Testis (tissue), 2 donors: ENCODE measurements at regions not wholly inside any gene's neighbourhood (a gene's known extent, or its start where the extent isn't known, plus 50 kb on each side); places are given as distances from the start of the nearest gene placed in this dataset.

Experiments used
- CTCF ChIP-seq, 3 experiments: fragments of 450-650 bp in 2 of 3; fragments of 200-600 bp in 1 of 3; sonication (generic) in 1 of 3; IDR thresholded peaks; one replicate each; pipeline ENCODE4 v1.5.1; 2016 to 2019; ENCODE audit warnings: antibody characterized with exemption in 3 of 3, mild to moderate bottlenecking in 2 of 3, moderate library complexity in 1 of 3
- POLR2A ChIP-seq: fragments of 450-650 bp; IDR thresholded peaks from one replicate; pipeline ENCODE4 v1.6.1; 2017; ENCODE audit warnings: antibody characterized with exemption, mild to moderate bottlenecking, moderate library complexity

- no peak for TF ChIP-seq POLR2A
- no peak for TF ChIP-seq CTCF (IDR thresholded peaks at IDR 0.05)
Observed at GRCh38 chr2:7803515-7803914, 878.3 kb upstream of the ID2 start.
